HCT116 (cell line): ENCODE measurements at regions not wholly inside any gene's neighbourhood (a gene's known extent, or its start where the extent isn't known, plus 50 kb on each side); places are given as distances from the start of the nearest gene placed in this dataset.

Experiments
- ATAC-seq: fragments of 200-7000 bp; cut with Tn5 transposase; 2 replicates; pipeline ENCODE4 v1.9.1; 2020; ENCODE audit warnings: mild to moderate bottlenecking, moderate library complexity
- BruUV-seq: library from RNA; stranded (reverse); fragments of 400-500 nt; replicated peaks from 2 replicates; lab custom pipeline; 2021; lab: Mats Ljungman, UMichigan
- CTCF ChIA-PET: fragments of 300-600 bp; sonication (Branson Sonifier 250); formaldehyde crosslinking; loops from one replicate; lab custom pipeline; 2021; ENCODE audit warnings: antibody characterized with exemption; lab: Charles Lee
- POLR2A ChIA-PET: fragments of 300-600, 350-600 bp; sonication (Branson Sonifier 250); formaldehyde crosslinking; loops from one replicate; lab custom pipeline; 2021; ENCODE audit warnings: antibody characterized with exemption; lab: Charles Lee
- RAD21 ChIA-PET, 2 experiments: fragments of 300-600 bp; sonication (Branson Sonifier 250); formaldehyde crosslinking; loops; one replicate each; lab custom pipeline; 2023; ENCODE audit warnings: low total read pairs in 2 of 2; ENCODE audit not compliant: uncharacterized antibody in 2 of 2, unreplicated experiment in 2 of 2, low non-redundant PET in 1 of 2; lab: Charles Lee
- DNase-seq: peaks from one replicate; pipeline ENCODE4 v3.0.0-alpha.2; 2010; ENCODE audit warnings: low read depth, low spot score
- H2AFZ ChIP-seq: fragments of 200-600 bp; shearing (Covaris generic), sonication (generic); 2 replicates; pipeline ENCODE4 v1.6.1; 2017; ENCODE audit warnings: low read depth, mixed run types, mixed read lengths, antibody characterized with exemption, low read length; ENCODE audit not compliant: poor library complexity, severe bottlenecking
- H3K27ac ChIP-seq: 2 replicates; pipeline ENCODE4 v1.5.1; 2012; ENCODE audit warnings: low read depth, low read length
- H3K27me3 ChIP-seq: fragments of 200-600 bp; sonication (generic); 2 replicates; pipeline ENCODE4 v1.6.1; 2016; ENCODE audit warnings: mixed run types, low read length, mixed read lengths; ENCODE audit not compliant: insufficient read depth
- H3K36me3 ChIP-seq, 2 experiments: fragments of 200-500 bp in 1 of 2; fragments of 200-600 bp in 1 of 2; sonication (Bioruptor generic) in 1 of 2; sonication (generic) in 1 of 2; 2 replicates each; pipeline versions ENCODE4 v1.5.1 to v1.6.1; 2014 to 2016; ENCODE audit warnings: low read length in 2 of 2, inconsistent platforms in 1 of 2, mixed read lengths in 1 of 2, mixed run types in 1 of 2; ENCODE audit not compliant: insufficient read depth in 2 of 2, control insufficient read depth in 1 of 2
- H3K4me1 ChIP-seq, 2 experiments: fragments of 200-600 bp in 1 of 2; sonication (generic) in 1 of 2; 2 replicates each; pipeline versions ENCODE4 v1.5.1 to v1.6.1; 2012 to 2017; ENCODE audit warnings: low read length in 2 of 2, inconsistent platforms in 1 of 2, mild to moderate bottlenecking in 1 of 2, mixed read lengths in 1 of 2, mixed run types in 1 of 2, moderate library complexity in 1 of 2; ENCODE audit not compliant: insufficient read depth in 2 of 2, control insufficient read depth in 1 of 2
- H3K4me2 ChIP-seq: fragments of 200-600 bp; sonication (generic); 2 replicates; pipeline ENCODE4 v1.6.1; 2017; ENCODE audit warnings: mixed run types, low read length, mixed read lengths
- H3K4me3 ChIP-seq, 2 experiments: fragments of 200-600 bp in 1 of 2; sonication (generic) in 1 of 2; replicated peaks in 1 of 2; 2 replicates each; pipeline ENCODE4 v1.5.1; 2011 to 2016; ENCODE audit warnings: low read length in 2 of 2, control low read depth in 1 of 2, low read depth in 1 of 2, mild to moderate bottlenecking in 1 of 2, mixed read lengths in 1 of 2, mixed run types in 1 of 2
- H3K79me2 ChIP-seq: fragments of 200-600 bp; sonication (generic); 2 replicates; pipeline ENCODE4 v1.6.1; 2017; ENCODE audit warnings: mild to moderate bottlenecking, mixed run types, low read length, moderate library complexity, mixed read lengths; ENCODE audit not compliant: insufficient read depth
- H3K9ac ChIP-seq: fragments of 200-600 bp; sonication (generic); 2 replicates; pipeline ENCODE4 v1.6.1; 2016; ENCODE audit warnings: low read length, mixed read lengths
- H3K9me2 ChIP-seq: fragments of 200-600 bp; sonication (generic), shearing (Covaris generic); 2 replicates; pipeline ENCODE4 v1.6.1; 2017; ENCODE audit warnings: mixed run types, mild to moderate bottlenecking, moderate library complexity; ENCODE audit not compliant: insufficient read depth
- H3K9me3 ChIP-seq, 2 experiments: fragments of 200-500 bp in 1 of 2; fragments of 200-600 bp in 1 of 2; sonication (Bioruptor generic) in 1 of 2; sonication (generic) in 1 of 2; 2 replicates each; pipeline ENCODE4 v1.6.1; 2014 to 2017; ENCODE audit warnings: low read length in 2 of 2, mixed read lengths in 2 of 2, inconsistent platforms in 1 of 2, low read depth in 1 of 2, mild to moderate bottlenecking in 1 of 2, mixed run types in 1 of 2, moderate library complexity in 1 of 2; ENCODE audit not compliant: control insufficient read depth in 1 of 2, insufficient read depth in 1 of 2
- H4K20me1 ChIP-seq: fragments of 200-600 bp; sonication (generic), shearing (Covaris generic); 2 replicates; pipeline ENCODE4 v1.6.1; 2017; ENCODE audit warnings: mixed run types, mild to moderate bottlenecking, moderate library complexity; ENCODE audit not compliant: insufficient read depth
- ELF1 ChIP-seq: IDR thresholded peaks from 2 replicates; pipeline ENCODE4 v1.6.1; 2012; ENCODE audit warnings: low read depth, borderline replicate concordance
- SP1 ChIP-seq: IDR thresholded peaks from 2 replicates; pipeline ENCODE4 v1.6.1; 2012; ENCODE audit warnings: low read depth
- SRF ChIP-seq: IDR thresholded peaks from 2 replicates; pipeline ENCODE4 v1.6.1; 2012; ENCODE audit warnings: low read depth
- TCF7L2 ChIP-seq: IDR thresholded peaks from 2 replicates; pipeline ENCODE4 v1.7.0; 2011; ENCODE audit warnings: borderline replicate concordance, inconsistent platforms; ENCODE audit not compliant: insufficient read depth, insufficient read length; ENCODE audit errors: extremely low read depth
- intact Hi-C: fragments of 100-400 bp; cut with micrococcal nuclease; formaldehyde crosslinking; loops from 2 replicates; pipeline ENCODE4 v1.10.0; 2022
- TF ChIP-seq, protein P1 (sequence below), 3 experiments: fragments of 200-600 bp in 1 of 3; sonication (generic) in 1 of 3; IDR thresholded peaks in 2 of 3; conservative IDR thresholded peaks in 1 of 3; 2 replicates each; pipeline ENCODE4 v1.5.1; 2012 to 2017; ENCODE audit warnings: low read depth in 2 of 3, low read length in 2 of 3, antibody characterized with exemption in 1 of 3, borderline replicate concordance in 1 of 3, control low read depth in 1 of 3, mild to moderate bottlenecking in 1 of 3, mixed read lengths in 1 of 3, mixed run types in 1 of 3, moderate library complexity in 1 of 3; ENCODE audit not compliant: insufficient read depth in 1 of 3

DNA sequence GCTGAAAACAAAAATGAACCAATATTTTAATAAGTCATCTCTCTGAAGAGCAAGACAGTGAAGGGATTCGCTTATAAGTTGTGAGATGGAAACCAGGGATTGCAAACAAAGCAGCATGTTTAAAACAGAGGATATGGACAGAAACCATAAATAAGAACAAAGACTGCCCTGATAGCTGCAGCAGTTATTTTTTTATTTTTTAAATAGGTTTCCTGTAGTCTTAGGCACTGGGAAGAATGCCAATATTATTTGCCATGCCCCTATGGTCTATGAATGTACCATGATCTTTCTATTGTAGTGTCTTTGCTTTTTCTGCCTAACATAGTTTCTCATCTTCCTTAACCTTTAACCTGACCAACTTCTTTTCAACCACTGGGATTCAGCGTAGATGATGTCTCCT is 1334.0 kb upstream of the NRXN1 start:
- CTCF ChIA-PET, result no interaction called here
- peaks cover 0 to 8% of the 10 kb centered on the region in 2 experiments; a peak in 1 of 4 replicates for H3K9me3 ChIP-seq
- intact Hi-C loops, result no loop called here
- no peaks in the 10 kb centered on the region for H3K36me3 ChIP-seq
- H3K79me2 ChIP-seq, result no peaks in the 10 kb centered on the region
- no peaks in the 10 kb centered on the region for H4K20me1 ChIP-seq
- no peaks in the 10 kb centered on the region for H3K9me2 ChIP-seq
- POLR2A ChIA-PET, result no interaction called here
- H3K27me3 ChIP-seq, result no peaks in the 10 kb centered on the region
- H3K4me1 ChIP-seq, result no peaks in the 10 kb centered on the region
- no peak for ATAC-seq
- no peak overlapping the region for H3K9ac ChIP-seq
- no peak overlapping the region for H3K27ac ChIP-seq
- no peak overlapping the region for H3K4me2 ChIP-seq
- no peak overlapping the region for H3K4me3 ChIP-seq
- H2AFZ ChIP-seq, result no peak overlapping the region
- no peak for TF ChIP-seq TCF7L2
- TF ChIP-seq ELF1, result no peak
- TF ChIP-seq, protein P1, sequence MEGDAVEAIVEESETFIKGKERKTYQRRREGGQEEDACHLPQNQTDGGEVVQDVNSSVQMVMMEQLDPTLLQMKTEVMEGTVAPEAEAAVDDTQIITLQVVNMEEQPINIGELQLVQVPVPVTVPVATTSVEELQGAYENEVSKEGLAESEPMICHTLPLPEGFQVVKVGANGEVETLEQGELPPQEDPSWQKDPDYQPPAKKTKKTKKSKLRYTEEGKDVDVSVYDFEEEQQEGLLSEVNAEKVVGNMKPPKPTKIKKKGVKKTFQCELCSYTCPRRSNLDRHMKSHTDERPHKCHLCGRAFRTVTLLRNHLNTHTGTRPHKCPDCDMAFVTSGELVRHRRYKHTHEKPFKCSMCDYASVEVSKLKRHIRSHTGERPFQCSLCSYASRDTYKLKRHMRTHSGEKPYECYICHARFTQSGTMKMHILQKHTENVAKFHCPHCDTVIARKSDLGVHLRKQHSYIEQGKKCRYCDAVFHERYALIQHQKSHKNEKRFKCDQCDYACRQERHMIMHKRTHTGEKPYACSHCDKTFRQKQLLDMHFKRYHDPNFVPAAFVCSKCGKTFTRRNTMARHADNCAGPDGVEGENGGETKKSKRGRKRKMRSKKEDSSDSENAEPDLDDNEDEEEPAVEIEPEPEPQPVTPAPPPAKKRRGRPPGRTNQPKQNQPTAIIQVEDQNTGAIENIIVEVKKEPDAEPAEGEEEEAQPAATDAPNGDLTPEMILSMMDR (IDR thresholded peaks at IDR 0.05 in 2 of 3, conservative IDR thresholded peaks at IDR 0.05 in 1 of 3; ENCODE audit: borderline replicate concordance in 1 of 3, insufficient read depth in 1 of 3, low read depth in 2 of 3, low read length in 2 of 3), result no peak
- no peak for TF ChIP-seq SRF
- TF ChIP-seq SP1, result no peak
- no peak for DNase-seq
- BruUV-seq, result no TSS peak
- RAD21 ChIA-PET, result no interaction called here

DNA sequence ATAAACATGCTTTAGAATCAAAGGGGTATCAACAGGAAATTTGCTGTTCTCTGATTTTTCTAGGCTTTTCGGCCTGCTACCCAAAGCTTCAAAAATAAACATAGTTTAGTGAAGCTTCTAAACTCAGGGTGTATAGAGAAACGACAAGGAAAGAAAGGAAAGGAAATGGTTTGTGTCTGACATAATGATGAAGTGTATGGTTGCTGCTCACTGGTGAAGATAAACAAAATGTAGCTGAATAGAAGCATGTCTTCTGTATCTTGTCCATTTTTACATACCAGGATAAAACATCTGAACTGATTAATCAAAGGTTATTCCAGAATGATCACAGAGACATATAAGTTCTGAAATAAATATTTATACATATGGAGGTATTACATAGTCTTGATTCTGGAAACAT is 1324.6 kb upstream of the NRXN1 start:
- Histone ChIP-seq H3K27me3 (no peaks in the 10 kb centered on the region), H3K36me3 (no peaks in the 10 kb centered on the region), H3K9ac (no peak overlapping the region), H3K4me1 (no peaks in the 10 kb centered on the region), H3K9me2 (no peaks in the 10 kb centered on the region), H3K79me2 (no peaks in the 10 kb centered on the region), H3K4me2 (no peak overlapping the region), H3K9me3 (no peaks in the 10 kb centered on the region; a peak in 1 of 4 replicates), H3K4me3 (no peak overlapping the region), H2AFZ (peak overlapping the region; percentile 7), H3K27ac (no peak overlapping the region), H4K20me1 (no peaks in the 10 kb centered on the region)
- ATAC-seq, result no peak
- RAD21 ChIA-PET, result no interaction called here
- POLR2A ChIA-PET, result no interaction called here
- intact Hi-C loops, result no loop called here
- TF ChIP-seq SRF, result no peak
- CTCF ChIA-PET, result no interaction called here
- no TSS peak for BruUV-seq
- DNase-seq, result no peak
